Ishikawa (cell line): ENCODE measurements at regions not wholly inside any gene's neighbourhood (a gene's known extent, or its start where the extent isn't known, plus 50 kb on each side); places are given as distances from the start of the nearest gene placed in this dataset.

Experiments used
- CEBPB ChIP-seq: IDR thresholded peaks from 2 replicates; pipeline ENCODE4 v1.6.1; 2012
- CREB1 ChIP-seq: IDR thresholded peaks from 2 replicates; pipeline ENCODE4 v1.6.1; 2012; ENCODE audit warnings: low read depth
- EGR1 ChIP-seq: IDR thresholded peaks from 2 replicates; pipeline ENCODE4 v1.6.1; 2012
- EP300 ChIP-seq: IDR thresholded peaks from 2 replicates; pipeline ENCODE4 v1.6.1; 2012; ENCODE audit warnings: borderline replicate concordance
- FOXM1 ChIP-seq: IDR thresholded peaks from 2 replicates; pipeline ENCODE4 v1.6.1; 2012; ENCODE audit warnings: low read depth, borderline replicate concordance
- MAX ChIP-seq: IDR thresholded peaks from 2 replicates; pipeline ENCODE4 v1.6.1; 2012
- NFIC ChIP-seq: IDR thresholded peaks from 2 replicates; pipeline ENCODE4 v1.6.1; 2012
- RAD21 ChIP-seq: IDR thresholded peaks from 2 replicates; pipeline ENCODE4 v1.6.1; 2012; ENCODE audit warnings: low read depth
- REST ChIP-seq: IDR thresholded peaks from 2 replicates; pipeline ENCODE4 v1.6.1; 2012; ENCODE audit warnings: low read depth, mild to moderate bottlenecking
- TAF1 ChIP-seq: IDR thresholded peaks from 2 replicates; pipeline ENCODE4 v1.6.1; 2012; ENCODE audit warnings: low read depth, mild to moderate bottlenecking
- TCF12 ChIP-seq: IDR thresholded peaks from 2 replicates; pipeline ENCODE4 v1.6.1; 2012; ENCODE audit warnings: low read depth
- TEAD4 ChIP-seq: IDR thresholded peaks from 2 replicates; pipeline ENCODE4 v1.6.1; 2012
- USF1 ChIP-seq: IDR thresholded peaks from 2 replicates; pipeline ENCODE4 v1.6.1; 2012
- YY1 ChIP-seq: IDR thresholded peaks from 2 replicates; pipeline ENCODE4 v1.6.1; 2012; ENCODE audit warnings: low read depth
- ZBTB7A ChIP-seq: IDR thresholded peaks from 2 replicates; pipeline ENCODE4 v1.6.1; 2012; ENCODE audit warnings: low read depth

- TF ChIP-seq TEAD4 = no peak
- TF ChIP-seq CREB1 = no peak
- no peak for TF ChIP-seq EGR1
- TF ChIP-seq EP300 = no peak
- TF ChIP-seq YY1 = no peak
- no peak for TF ChIP-seq USF1
- TF ChIP-seq NFIC = no peak
- TF ChIP-seq TCF12 = no peak
- TF ChIP-seq RAD21 = no peak
- no peak for TF ChIP-seq REST
- no peak for TF ChIP-seq ZBTB7A
- TF ChIP-seq MAX = no peak
- TF ChIP-seq TAF1 = no peak
These were observed 547.2 kb upstream of the JAG1 start for GRCh38 chr20:11221046-11221445.

- TF ChIP-seq CEBPB (no peak), EGR1 (no peak), RAD21 (no peak), USF1 (no peak), YY1 (no peak), ZBTB7A (no peak), TAF1 (no peak), TCF12 (no peak)
These were observed 548.4 kb upstream of the JAG1 start for GRCh38 chr20:11222243-11222642.

GRCh38 chr20:11227602-11228001 is 553.8 kb upstream of the JAG1 start:
- no peak for TF ChIP-seq CREB1
- TF ChIP-seq NFIC = no peak
- no peak for TF ChIP-seq EGR1
- no peak for TF ChIP-seq FOXM1
- TF ChIP-seq RAD21 = no peak
- no peak for TF ChIP-seq YY1
- no peak for TF ChIP-seq TEAD4
- TF ChIP-seq USF1 = no peak
- no peak for TF ChIP-seq MAX
- no peak for TF ChIP-seq ZBTB7A
- no peak for TF ChIP-seq EP300
- TF ChIP-seq CEBPB = no peak
- no peak for TF ChIP-seq TAF1
- TF ChIP-seq REST = no peak
- no peak for TF ChIP-seq TCF12

- TF ChIP-seq CEBPB (peak; percentile 35), CREB1 (peak; percentile 37; the same call in 1 of the 2 replicates), TEAD4 (0 out of 2 replicates have a peak, but pooled peaks have one; percentile 25), RAD21 (peak; percentile 23; the same call in 1 of the 2 replicates), TCF12 (no peak), MAX (no peak)
These were observed 556.0 kb upstream of the JAG1 start for GRCh38 chr20:11229772-11230171.

GRCh38 chr20:11230999-11231398 is 557.2 kb upstream of the JAG1 start:
- TF ChIP-seq TEAD4 = no peak
- no peak for TF ChIP-seq MAX
- TF ChIP-seq RAD21 = no peak
- no peak for TF ChIP-seq CREB1
- TF ChIP-seq ZBTB7A = no peak
- TF ChIP-seq EGR1 = no peak
- no peak for TF ChIP-seq USF1
- TF ChIP-seq EP300 = no peak
- no peak for TF ChIP-seq REST
- TF ChIP-seq TCF12 = no peak
- TF ChIP-seq TAF1 = no peak
- no peak for TF ChIP-seq YY1
- no peak for TF ChIP-seq NFIC
- no peak for TF ChIP-seq FOXM1
- TF ChIP-seq CEBPB = no peak
